ENCODE measurements at regions not wholly inside any gene's neighbourhood (a gene's known extent, or its start where the extent isn't known, plus 50 kb on each side); places are given as distances from the start of the nearest gene placed in this dataset.
"Not testable (repeated sequence)": the region's sequence is repeated elsewhere in the genome, so short reads cannot be mapped to it uniquely, and the experiment has no call there.

GRCh38 chr10:57168611-57169240 lies 807.7 kb upstream of the ZWINT start:
- DNase-seq (ENCODE audit: low spot score): no peak

GRCh38 chr10:57165671-57166070 lies 804.6 kb upstream of the ZWINT start:
- no peak for DNase-seq (ENCODE audit: low spot score)

- no peak for DNase-seq (ENCODE audit: low spot score)
Observed at GRCh38 chr10:57162231-57162630, 801.2 kb upstream of the ZWINT start.

- no peak for DNase-seq (ENCODE audit: low spot score)
Observed at GRCh38 chr10:57161157-57161556, 800.1 kb upstream of the ZWINT start.

GRCh38 chr10:57145548-57145947 lies 784.5 kb upstream of the ZWINT start:
- DNase-seq (ENCODE audit: low spot score): no peak

- no peak for DNase-seq (ENCODE audit: low spot score)
Observed at GRCh38 chr10:57142925-57143576, 782.0 kb upstream of the ZWINT start.

- no peak for DNase-seq (ENCODE audit: low spot score)
Observed at GRCh38 chr10:57141708-57142107, 780.6 kb upstream of the ZWINT start.

- no peak for DNase-seq (ENCODE audit: low spot score)
Observed at GRCh38 chr10:57119684-57120083, 758.6 kb upstream of the ZWINT start.

GRCh38 chr10:57113545-57113944 lies 752.5 kb upstream of the ZWINT start:
- no peak for DNase-seq (ENCODE audit: low spot score)

- DNase-seq (ENCODE audit: low spot score): no peak
Observed at GRCh38 chr10:57102236-57102635, 741.2 kb upstream of the ZWINT start.

- DNase-seq (ENCODE audit: low spot score): no peak
Observed at GRCh38 chr10:57098146-57098545, 737.1 kb upstream of the ZWINT start.

- no peak for DNase-seq (ENCODE audit: low spot score)
Observed at GRCh38 chr10:57096044-57096443, 735.0 kb upstream of the ZWINT start.

- no peak for DNase-seq (ENCODE audit: low spot score)
Observed at GRCh38 chr10:57094965-57095364, 733.9 kb upstream of the ZWINT start.

- DNase-seq (ENCODE audit: low spot score): no peak
Observed at GRCh38 chr10:57094083-57094482, 733.0 kb upstream of the ZWINT start.

GRCh38 chr10:57053530-57053929 lies 692.5 kb upstream of the ZWINT start:
- DNase-seq (ENCODE audit: low spot score): no peak

- no peak for DNase-seq (ENCODE audit: low spot score)
Observed at GRCh38 chr10:57049096-57049495, 688.0 kb upstream of the ZWINT start.

- no peak for DNase-seq (ENCODE audit: low spot score)
Observed at GRCh38 chr10:57038531-57038930, 677.5 kb upstream of the ZWINT start.

- no peak for DNase-seq (ENCODE audit: low spot score)
Observed at GRCh38 chr10:57035310-57035709, 674.3 kb upstream of the ZWINT start.

GRCh38 chr10:57032301-57032700 lies 671.2 kb upstream of the ZWINT start:
- not testable (repeated sequence) for DNase-seq (ENCODE audit: low spot score)

- no peak for DNase-seq (ENCODE audit: low spot score)
Observed at GRCh38 chr10:57031346-57031745, 670.3 kb upstream of the ZWINT start.

GRCh38 chr10:57026307-57026706 lies 665.2 kb upstream of the ZWINT start:
- DNase-seq (ENCODE audit: low spot score): no peak

- DNase-seq (ENCODE audit: low spot score): no peak
Observed at GRCh38 chr10:57023626-57024025, 662.6 kb upstream of the ZWINT start.

GRCh38 chr10:57018452-57018851 lies 657.4 kb upstream of the ZWINT start:
- no peak for DNase-seq (ENCODE audit: low spot score)
